ENCODE measurements at regions not wholly inside any gene's neighbourhood (a gene's known extent, or its start where the extent isn't known, plus 50 kb on each side); places are given as distances from the start of the nearest gene placed in this dataset.

- TF ChIP-seq POLR2AphosphoS5 (IDR thresholded peaks at IDR 0.05; ENCODE audit: insufficient read depth, low read depth, low read length) (no peak), CTCF (IDR thresholded peaks at IDR 0.05; ENCODE audit: extremely low read depth in 1 of 2, insufficient read depth in 1 of 2, low read depth in 1 of 2, low read length in 2 of 2) (no peak), MYC (IDR thresholded peaks at IDR 0.05; ENCODE audit: low read depth, low read length) (no peak), MAX (IDR thresholded peaks at IDR 0.05; ENCODE audit: insufficient read depth, insufficient read length) (no peak), POLR2A (IDR thresholded peaks at IDR 0.05; ENCODE audit: low read depth, low read length) (no peak), EZH2 (IDR thresholded peaks at IDR 0.05; ENCODE audit: borderline replicate concordance, low read depth, low read length, severe bottlenecking) (no peak)
Observed at GRCh38 chr1:106899644-106900043, 156.8 kb upstream of the PRMT6 start.

Data from endothelial cell of umbilical vein (primary cell).